IMR-90 (cell line): ENCODE measurements at regions not wholly inside any gene's neighbourhood (a gene's known extent, or its start where the extent isn't known, plus 50 kb on each side); places are given as distances from the start of the nearest gene placed in this dataset.

ENCODE experiments used
- CEBPB ChIP-seq: IDR thresholded peaks from 2 replicates; pipeline ENCODE4 v1.6.1; 2012; ENCODE audit warnings: low read depth, low read length, improper control_type of control experiment
- CTCF ChIP-seq: conservative IDR thresholded peaks from 2 replicates; pipeline ENCODE4 v1.5.1; 2012; ENCODE audit warnings: mild to moderate bottlenecking, low read depth, low read length, improper control_type of control experiment
- ELK1 ChIP-seq: fragments of 150-350 bp; IDR thresholded peaks from 2 replicates; pipeline ENCODE4 v1.6.1; 2016; ENCODE audit warnings: low read depth, mild to moderate bottlenecking, low read length, moderate library complexity, borderline replicate concordance
- FOS ChIP-seq: fragments of 150-350 bp; IDR thresholded peaks from 2 replicates; pipeline ENCODE4 v1.6.1; 2016; ENCODE audit warnings: low read depth, low read length
- POLR2A ChIP-seq: IDR thresholded peaks from 2 replicates; pipeline ENCODE4 v1.6.1; 2012; ENCODE audit warnings: mild to moderate bottlenecking, low read depth, low read length

GRCh38 chr11:70645537-70645936, 247.2 kb downstream of the CTTN start:
- TF ChIP-seq CTCF (no peak), FOS (no peak), CEBPB (no peak), POLR2A (no peak), ELK1 (no peak)
